Right lobe of liver (tissue), 6 donors: ENCODE measurements at regions not wholly inside any gene's neighbourhood (a gene's known extent, or its start where the extent isn't known, plus 50 kb on each side); places are given as distances from the start of the nearest gene placed in this dataset.

ENCODE experiments used
- ATAC-seq, 4 donors: fragments of 200-7000 bp; cut with Tn5 transposase; one replicate each; pipeline ENCODE4 v1.9.1; 2020; ENCODE audit warnings: mild to moderate bottlenecking in 4 of 4, moderate library complexity in 4 of 4
- DNase-seq, 3 donors: peaks; one replicate each; pipeline ENCODE4 v3.0.0-alpha.2; 2020
- H3K27ac ChIP-seq, 3 donors: fragments of 200-600 bp; one replicate each; pipeline ENCODE4 v1.8.0; 2022
- H3K27me3 ChIP-seq, 2 donors: fragments of 200-600 bp; one replicate each; pipeline ENCODE4 v1.8.0; 2022
- H3K36me3 ChIP-seq, 4 donors: fragments of 200-600 bp; sonication (generic) in 1 of 4; one replicate each; pipeline versions ENCODE4 v1.5.1 to v1.8.0; 2017 to 2022; ENCODE audit warnings: control low read depth in 1 of 4
- H3K4me1 ChIP-seq, 4 donors: fragments of 200-600 bp; sonication (generic) in 1 of 4; one replicate each; pipeline versions ENCODE4 v1.5.1 to v1.8.0; 2017 to 2022; ENCODE audit warnings: control low read depth in 1 of 4
- H3K4me3 ChIP-seq, 3 donors: fragments of 200-600 bp; one replicate each; pipeline ENCODE4 v1.8.0; 2022
- H3K9me3 ChIP-seq, 4 donors: fragments of 200-600 bp; sonication (generic) in 1 of 4; one replicate each; pipeline versions ENCODE4 v1.5.1 to v1.8.0; 2017 to 2022; ENCODE audit warnings: control low read depth in 1 of 4
- CTCF ChIP-seq, 4 donors: fragments of 200-600 bp in 3 of 4; fragments of 450-650 bp in 1 of 4; IDR thresholded peaks; one replicate each; pipeline versions ENCODE4 v1.5.1 to v1.8.0; 2016 to 2022; ENCODE audit warnings: antibody characterized with exemption in 4 of 4, mild to moderate bottlenecking in 2 of 4
- POLR2A ChIP-seq: fragments of 450-650 bp; IDR thresholded peaks from one replicate; pipeline ENCODE4 v1.6.1; 2017; ENCODE audit warnings: antibody characterized with exemption, mild to moderate bottlenecking
- WGBS: methylation state at CpG from one replicate; pipeline ENCODE4 v1.1.6; 2018; ENCODE audit warnings: low coverage, low lambda C conversion rate; ENCODE audit not compliant: insufficient coverage; ENCODE audit errors: missing lambda C conversion rate; 5-methylcytosine and 5-hydroxymethylcytosine counted together
- intact Hi-C, 2 donors: fragments of 100-400 bp; cut with DNase I; formaldehyde crosslinking; loops; one replicate each; pipeline versions ENCODE4 v1.11.2 to v1.14.1; 2022
- donor health status: DM: no; HTN: yes; CAD: no.
- donor health status: DM: no; HTN: no; CAD: no.
- donor health status: DM: no; HTN: no; CAD: no.
- donor health status: DM: no; HTN: yes; CAD: no.
- donor health status: DM: no; HTN: yes; CAD: no.

- Histone ChIP-seq H3K27me3 (no peaks in the 10 kb centered on the region), H3K4me1 (peaks cover 0 to 35% (median 9%) of the 10 kb centered on the region in 4 donors), H3K36me3 (no peaks in the 10 kb centered on the region), H3K4me3 (no peak overlapping the region), H3K9me3 (no peaks in the 10 kb centered on the region), H3K27ac (peak overlapping the region; percentile 61 to 86 (median 84))
- ATAC-seq = peak; percentile 92 to 97 (median 96)
- peak in 1 of 3 donors; percentile 64 for DNase-seq
- no peak for TF ChIP-seq CTCF (IDR thresholded peaks at IDR 0.05)
- peak; percentile 36 for TF ChIP-seq POLR2A
- intact Hi-C loops = no loop called here
- 18% methylated on average over 4 of the region's 4 CpGs for WGBS
These were observed 154.4 kb downstream of the LRIG3 start for GRCh38 chr12:58765653-58766512.

- Histone ChIP-seq H3K36me3 (no peaks in the 10 kb centered on the region), H3K9me3 (no peaks in the 10 kb centered on the region), H3K27me3 (no peaks in the 10 kb centered on the region), H3K27ac (peak overlapping the region in 2 of 3 donors; percentile 84 to 86), H3K4me1 (peaks cover 0 to 35% (median 9%) of the 10 kb centered on the region in 4 donors), H3K4me3 (no peak overlapping the region)
- 31% methylated on average over 3 of the region's 3 CpGs for WGBS
- intact Hi-C loops = no loop called here
- TF ChIP-seq CTCF (IDR thresholded peaks at IDR 0.05) = no peak
- TF ChIP-seq POLR2A = no peak
- peak in 3 of 4 donors; percentile 8 to 40 (median 27) for ATAC-seq
- no peak for DNase-seq
These were observed 153.8 kb downstream of the LRIG3 start for GRCh38 chr12:58766513-58766870.

- no peaks in the 10 kb centered on the region for H3K9me3 ChIP-seq
- TF ChIP-seq POLR2A (no peak), CTCF (IDR thresholded peaks at IDR 0.05) (no peak)
- 89% methylated on average over 2 of the region's 2 CpGs for WGBS
- no peak overlapping the region for H3K4me3 ChIP-seq
- no peaks in the 10 kb centered on the region for H3K27me3 ChIP-seq
- H3K27ac ChIP-seq = no peak overlapping the region
- peaks cover 0 to 34% (median 9%) of the 10 kb centered on the region in 4 donors for H3K4me1 ChIP-seq
- H3K36me3 ChIP-seq = no peaks in the 10 kb centered on the region
- ATAC-seq (no peak), DNase-seq (no peak)
- intact Hi-C loops = no loop called here
These were observed 152.8 kb downstream of the LRIG3 start for GRCh38 chr12:58767496-58767895.

GRCh38 chr12:58773986-58774385 lies 146.3 kb downstream of the LRIG3 start:
- no peak for DNase-seq
- no peaks in the 10 kb centered on the region for H3K27me3 ChIP-seq

More at GRCh38 chr12:58773986-58774385, 146.3 kb downstream of the LRIG3 start:
- Histone ChIP-seq H3K36me3 (no peaks in the 10 kb centered on the region), H3K4me1 (no peaks in the 10 kb centered on the region), H3K27ac (no peak overlapping the region), H3K4me3 (no peak overlapping the region), H3K9me3 (no peaks in the 10 kb centered on the region)
- TF ChIP-seq POLR2A = no peak
- no peak for TF ChIP-seq CTCF (IDR thresholded peaks at IDR 0.05)
- no peak for ATAC-seq
- intact Hi-C loops = no loop called here
